Liver (tissue), 8 donors: ENCODE measurements at regions not wholly inside any gene's neighbourhood (a gene's known extent, or its start where the extent isn't known, plus 50 kb on each side); places are given as distances from the start of the nearest gene placed in this dataset.

ENCODE experiments used
- DNase-seq: peaks from one replicate; pipeline ENCODE4 v3.0.0-alpha.2; 2017; ENCODE audit warnings: low spot score
- H3K27ac ChIP-seq, 2 donors: one replicate each; pipeline ENCODE4 v1.7.0; 2013; ENCODE audit warnings: inconsistent platforms in 2 of 2, low read length in 2 of 2, control low read depth in 1 of 2, low read depth in 1 of 2, mild to moderate bottlenecking in 1 of 2
- H3K27me3 ChIP-seq, 4 donors: one replicate each; pipeline versions ENCODE4 v1.6.1 to v1.7.0; 2013; ENCODE audit warnings: low read length in 3 of 4, inconsistent platforms in 1 of 4, mild to moderate bottlenecking in 1 of 4, moderate library complexity in 1 of 4; ENCODE audit not compliant: control insufficient read depth in 4 of 4, insufficient read depth in 4 of 4
- H3K36me3 ChIP-seq, 4 donors: one replicate each; pipeline versions ENCODE4 v1.6.1 to v1.7.0; 2013; ENCODE audit warnings: low read length in 3 of 4, mild to moderate bottlenecking in 3 of 4, low read depth in 1 of 4, moderate library complexity in 1 of 4; ENCODE audit not compliant: control insufficient read depth in 4 of 4, insufficient read depth in 3 of 4
- H3K4me1 ChIP-seq, 4 donors: one replicate each; pipeline versions ENCODE4 v1.6.1 to v1.7.0; 2013; ENCODE audit warnings: low read length in 3 of 4, mild to moderate bottlenecking in 3 of 4, moderate library complexity in 1 of 4; ENCODE audit not compliant: control insufficient read depth in 4 of 4, insufficient read depth in 4 of 4
- H3K4me3 ChIP-seq, 3 donors: one replicate each; pipeline versions ENCODE4 v1.6.1 to v1.7.0; 2013; ENCODE audit warnings: low read length in 3 of 3, control low read depth in 1 of 3, low read depth in 1 of 3, mild to moderate bottlenecking in 1 of 3
- H3K9ac ChIP-seq, 2 donors: one replicate each; pipeline ENCODE4 v1.7.0; 2013; ENCODE audit warnings: low read length in 2 of 2, mild to moderate bottlenecking in 2 of 2, moderate library complexity in 2 of 2, control low read depth in 1 of 2, low read depth in 1 of 2
- H3K9me3 ChIP-seq, 4 donors: one replicate each; pipeline versions ENCODE4 v1.6.1 to v1.7.0; 2013; ENCODE audit warnings: low read length in 3 of 4; ENCODE audit not compliant: control insufficient read depth in 4 of 4
- CTCF ChIP-seq: fragments of 150-350 bp; IDR thresholded peaks from 2 replicates; pipeline ENCODE4 v1.5.1; 2017; ENCODE audit warnings: improper control_type of control experiment, low read depth, low read length; ENCODE audit not compliant: missing input control
- EGR1 ChIP-seq, 2 donors: IDR thresholded peaks; 2 replicates each; pipeline ENCODE4 v1.6.1; 2016 to 2018; ENCODE audit warnings: antibody characterized with exemption in 2 of 2, low read depth in 2 of 2
- FOXA1 ChIP-seq: IDR thresholded peaks from 2 replicates; pipeline ENCODE4 v1.6.1; 2016; ENCODE audit warnings: antibody characterized with exemption
- FOXA2 ChIP-seq: IDR thresholded peaks from 2 replicates; pipeline ENCODE4 v1.6.1; 2016; ENCODE audit warnings: antibody characterized with exemption
- GABPA ChIP-seq, 2 donors: IDR thresholded peaks in 1 of 2; conservative IDR thresholded peaks in 1 of 2; 2 replicates each; pipeline ENCODE4 v1.6.1; 2016; ENCODE audit warnings: antibody characterized with exemption in 2 of 2, mild to moderate bottlenecking in 1 of 2, moderate library complexity in 1 of 2
- HNF4G ChIP-seq: IDR thresholded peaks from 2 replicates; pipeline ENCODE4 v1.6.1; 2016; ENCODE audit warnings: antibody characterized with exemption
- JUND ChIP-seq, 2 donors: IDR thresholded peaks; 2 replicates each; pipeline ENCODE4 v1.6.1; 2016; ENCODE audit warnings: antibody characterized with exemption in 2 of 2
- MAX ChIP-seq: IDR thresholded peaks from 2 replicates; pipeline ENCODE4 v1.6.1; 2016; ENCODE audit warnings: antibody characterized with exemption
- NR2F2 ChIP-seq: IDR thresholded peaks from 2 replicates; pipeline ENCODE4 v1.6.1; 2016; ENCODE audit warnings: antibody characterized with exemption
- RAD21 ChIP-seq, 2 donors: IDR thresholded peaks; 2 replicates each; pipeline ENCODE4 v1.6.1; 2016; ENCODE audit warnings: antibody characterized with exemption in 2 of 2, mild to moderate bottlenecking in 2 of 2
- REST ChIP-seq: IDR thresholded peaks from 2 replicates; pipeline ENCODE4 v1.6.1; 2016; ENCODE audit warnings: antibody characterized with exemption, mild to moderate bottlenecking
- RXRA ChIP-seq, 2 donors: IDR thresholded peaks; 2 replicates each; pipeline ENCODE4 v1.6.1; 2017 to 2018; ENCODE audit warnings: antibody characterized with exemption in 2 of 2, mild to moderate bottlenecking in 1 of 2
- TAF1 ChIP-seq: conservative IDR thresholded peaks from 2 replicates; pipeline ENCODE4 v1.6.1; 2016; ENCODE audit warnings: antibody characterized with exemption, mild to moderate bottlenecking
- ZBTB33 ChIP-seq: IDR thresholded peaks from 2 replicates; pipeline ENCODE4 v1.6.1; 2016; ENCODE audit warnings: antibody characterized with exemption
- WGBS: extraction: QIAGEN DNeasy Blood & Tissue Kit; methylation state at CpG from one replicate; pipeline ENCODE4 v1.1.7; 2013; 5-methylcytosine and 5-hydroxymethylcytosine counted together
- donor health status: healthy.
- donor health status: healthy.
- donor health status: healthy.
- donor health status: healthy.
- donor health status: healthy.

GRCh38 chr3:6301626-6302025 lies 559.3 kb upstream of the GRM7 start (continued):
- TF ChIP-seq GABPA (IDR thresholded peaks at IDR 0.05 in 1 of 2, conservative IDR thresholded peaks at IDR 0.05 in 1 of 2) = no peak
- TF ChIP-seq NR2F2 = no peak

GRCh38 chr3:6315906-6316305 lies 545.0 kb upstream of the GRM7 start:
- no peaks in the 10 kb centered on the region for H3K9me3 ChIP-seq
- no peak for DNase-seq
- H3K4me1 ChIP-seq = no peaks in the 10 kb centered on the region
- H3K27ac ChIP-seq = no peak overlapping the region
- H3K4me3 ChIP-seq = no peak overlapping the region
- TF ChIP-seq REST (no peak), HNF4G (no peak)
- no peaks in the 10 kb centered on the region for H3K27me3 ChIP-seq
- 80% methylated on average over 4 of the region's 4 CpGs for WGBS
- no peaks in the 10 kb centered on the region for H3K36me3 ChIP-seq
- no peak overlapping the region for H3K9ac ChIP-seq

- Histone ChIP-seq H3K4me1 (no peaks in the 10 kb centered on the region), H3K27me3 (no peaks in the 10 kb centered on the region), H3K9me3 (no peaks in the 10 kb centered on the region), H3K4me3 (no peak overlapping the region), H3K9ac (no peak overlapping the region), H3K36me3 (no peaks in the 10 kb centered on the region), H3K27ac (no peak overlapping the region)
- TF ChIP-seq GABPA (IDR thresholded peaks at IDR 0.05 in 1 of 2, conservative IDR thresholded peaks at IDR 0.05 in 1 of 2) (no peak), EGR1 (IDR thresholded peaks at IDR 0.05; ENCODE audit: low read depth in 2 of 2) (no peak), CTCF (no peak), FOXA2 (no peak), RXRA (IDR thresholded peaks at IDR 0.05) (no peak), JUND (IDR thresholded peaks at IDR 0.05) (no peak), NR2F2 (no peak), ZBTB33 (no peak), HNF4G (no peak), RAD21 (IDR thresholded peaks at IDR 0.05) (no peak), TAF1 (no peak), FOXA1 (no peak), MAX (no peak), REST (no peak)
- no peak for DNase-seq
- 69% methylated on average over 3 of the region's 3 CpGs for WGBS
These were observed 538.9 kb upstream of the GRM7 start for GRCh38 chr3:6321999-6322398.
